Glutamatergic neuron (in vitro differentiated cells): ENCODE measurements at regions not wholly inside any gene's neighbourhood (a gene's known extent, or its start where the extent isn't known, plus 50 kb on each side); places are given as distances from the start of the nearest gene placed in this dataset.
"Not testable (repeated sequence)": the region's sequence is repeated elsewhere in the genome, so short reads cannot be mapped to it uniquely, and the experiment has no call there.

Experiments used
- DNase-seq: peaks from one replicate; pipeline ENCODE4 v3.0.0; 2022
- H3K27ac Mint-ChIP-seq: one replicate; pipeline ENCODE4 v1.8.0; 2020; ENCODE audit warnings: mild to moderate bottlenecking, mixed read lengths, inconsistent platforms; ENCODE audit not compliant: unreplicated experiment
- H3K27me3 Mint-ChIP-seq: one replicate; pipeline ENCODE4 v1.8.0; 2020; ENCODE audit warnings: mild to moderate bottlenecking, moderate library complexity, mixed read lengths, inconsistent platforms; ENCODE audit not compliant: unreplicated experiment
- H3K36me3 Mint-ChIP-seq: one replicate; pipeline ENCODE4 v1.8.0; 2020; ENCODE audit warnings: mild to moderate bottlenecking, mixed read lengths, inconsistent platforms; ENCODE audit not compliant: unreplicated experiment
- H3K4me1 Mint-ChIP-seq: one replicate; pipeline ENCODE4 v1.8.0; 2020; ENCODE audit warnings: mild to moderate bottlenecking, low read depth, mixed read lengths, inconsistent platforms; ENCODE audit not compliant: unreplicated experiment
- H3K4me3 Mint-ChIP-seq: one replicate; pipeline ENCODE4 v1.8.0; 2020; ENCODE audit warnings: mild to moderate bottlenecking, mixed read lengths, inconsistent platforms; ENCODE audit not compliant: unreplicated experiment
- H3K9me3 Mint-ChIP-seq: one replicate; pipeline ENCODE4 v1.8.0; 2020; ENCODE audit warnings: mild to moderate bottlenecking, moderate library complexity, mixed read lengths, inconsistent platforms; ENCODE audit not compliant: unreplicated experiment
- TF ChIP-seq, protein P1 (sequence below): fragments of 200-600 bp; sonication (generic); IDR thresholded peaks from one replicate; pipeline ENCODE4 v1.5.0; 2021; ENCODE audit not compliant: partially characterized antibody, unreplicated experiment

DNA sequence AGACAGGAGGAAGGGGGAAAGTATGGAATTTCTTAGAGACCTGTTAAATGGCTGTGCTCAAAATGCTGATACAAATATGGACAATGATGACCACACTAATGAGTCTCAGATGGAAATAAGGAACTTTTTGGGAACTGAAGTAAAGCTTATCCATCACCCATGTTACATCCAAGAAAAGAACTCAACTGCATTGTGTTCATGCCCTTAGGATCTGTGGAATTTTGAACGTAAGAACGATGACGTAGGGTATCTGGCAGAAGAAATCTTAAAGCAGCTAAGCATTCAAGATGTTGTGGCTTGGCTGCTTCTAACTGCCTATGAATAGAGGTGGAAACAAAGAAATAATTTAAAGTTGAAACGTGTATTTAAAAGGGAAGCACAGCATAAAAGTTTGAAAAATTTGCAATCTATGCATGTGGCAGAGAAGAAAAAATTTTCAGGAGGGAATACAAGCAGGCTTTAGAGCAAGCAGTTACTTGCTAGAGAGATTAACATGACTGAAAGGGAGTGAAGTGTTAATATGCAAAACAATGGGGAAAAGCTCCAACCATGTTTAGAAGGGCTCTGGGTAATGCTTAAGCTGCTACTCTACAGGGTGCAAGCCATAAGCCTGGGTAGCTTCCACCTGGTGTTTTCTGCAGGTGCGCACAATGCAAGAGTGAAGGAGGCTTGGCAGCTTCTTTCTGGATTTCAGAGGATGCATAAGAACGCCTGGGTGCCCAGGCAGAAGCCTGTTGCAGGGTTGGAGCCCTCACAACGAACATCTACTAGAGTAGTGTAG, 499.7 kb upstream of the SEMA3D start:
- no peak for DNase-seq
- Mint-ChIP-seq H3K27me3 (no peaks in the 10 kb centered on the region), H3K27ac (peak overlapping the region; percentile 48), H3K4me3 (no peak overlapping the region), H3K4me1 (peaks cover 2% of the 10 kb centered on the region), H3K36me3 (peaks cover 4% of the 10 kb centered on the region), H3K9me3 (no peaks in the 10 kb centered on the region)
- TF ChIP-seq, protein P1, sequence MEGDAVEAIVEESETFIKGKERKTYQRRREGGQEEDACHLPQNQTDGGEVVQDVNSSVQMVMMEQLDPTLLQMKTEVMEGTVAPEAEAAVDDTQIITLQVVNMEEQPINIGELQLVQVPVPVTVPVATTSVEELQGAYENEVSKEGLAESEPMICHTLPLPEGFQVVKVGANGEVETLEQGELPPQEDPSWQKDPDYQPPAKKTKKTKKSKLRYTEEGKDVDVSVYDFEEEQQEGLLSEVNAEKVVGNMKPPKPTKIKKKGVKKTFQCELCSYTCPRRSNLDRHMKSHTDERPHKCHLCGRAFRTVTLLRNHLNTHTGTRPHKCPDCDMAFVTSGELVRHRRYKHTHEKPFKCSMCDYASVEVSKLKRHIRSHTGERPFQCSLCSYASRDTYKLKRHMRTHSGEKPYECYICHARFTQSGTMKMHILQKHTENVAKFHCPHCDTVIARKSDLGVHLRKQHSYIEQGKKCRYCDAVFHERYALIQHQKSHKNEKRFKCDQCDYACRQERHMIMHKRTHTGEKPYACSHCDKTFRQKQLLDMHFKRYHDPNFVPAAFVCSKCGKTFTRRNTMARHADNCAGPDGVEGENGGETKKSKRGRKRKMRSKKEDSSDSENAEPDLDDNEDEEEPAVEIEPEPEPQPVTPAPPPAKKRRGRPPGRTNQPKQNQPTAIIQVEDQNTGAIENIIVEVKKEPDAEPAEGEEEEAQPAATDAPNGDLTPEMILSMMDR: no peak

DNA sequence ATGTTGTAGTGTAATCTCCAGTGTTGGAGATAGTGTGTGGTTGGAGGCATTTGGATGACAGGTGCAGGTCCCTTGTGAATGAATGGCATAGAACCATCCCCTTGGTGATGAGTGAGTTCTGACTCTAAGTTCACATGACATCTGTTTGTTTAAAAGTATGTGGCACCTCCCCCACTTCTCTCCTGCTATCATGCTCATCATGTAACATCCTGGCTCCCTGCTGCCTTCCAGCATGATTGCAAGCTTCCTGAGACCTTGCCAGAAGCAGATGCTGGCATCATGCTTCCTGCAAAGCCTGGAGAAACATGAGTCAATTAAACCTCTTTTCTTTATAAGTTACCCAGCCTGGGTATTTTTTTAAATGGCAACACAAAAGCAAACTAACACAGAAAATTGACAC, 499.0 kb upstream of the SEMA3D start:
- Mint-ChIP-seq H3K36me3 (peaks cover 4% of the 10 kb centered on the region), H3K27ac (no peak overlapping the region), H3K27me3 (no peaks in the 10 kb centered on the region), H3K9me3 (no peaks in the 10 kb centered on the region), H3K4me3 (no peak overlapping the region), H3K4me1 (peaks cover 2% of the 10 kb centered on the region)
- no peak for DNase-seq
- TF ChIP-seq, protein P1: no peak

DNA sequence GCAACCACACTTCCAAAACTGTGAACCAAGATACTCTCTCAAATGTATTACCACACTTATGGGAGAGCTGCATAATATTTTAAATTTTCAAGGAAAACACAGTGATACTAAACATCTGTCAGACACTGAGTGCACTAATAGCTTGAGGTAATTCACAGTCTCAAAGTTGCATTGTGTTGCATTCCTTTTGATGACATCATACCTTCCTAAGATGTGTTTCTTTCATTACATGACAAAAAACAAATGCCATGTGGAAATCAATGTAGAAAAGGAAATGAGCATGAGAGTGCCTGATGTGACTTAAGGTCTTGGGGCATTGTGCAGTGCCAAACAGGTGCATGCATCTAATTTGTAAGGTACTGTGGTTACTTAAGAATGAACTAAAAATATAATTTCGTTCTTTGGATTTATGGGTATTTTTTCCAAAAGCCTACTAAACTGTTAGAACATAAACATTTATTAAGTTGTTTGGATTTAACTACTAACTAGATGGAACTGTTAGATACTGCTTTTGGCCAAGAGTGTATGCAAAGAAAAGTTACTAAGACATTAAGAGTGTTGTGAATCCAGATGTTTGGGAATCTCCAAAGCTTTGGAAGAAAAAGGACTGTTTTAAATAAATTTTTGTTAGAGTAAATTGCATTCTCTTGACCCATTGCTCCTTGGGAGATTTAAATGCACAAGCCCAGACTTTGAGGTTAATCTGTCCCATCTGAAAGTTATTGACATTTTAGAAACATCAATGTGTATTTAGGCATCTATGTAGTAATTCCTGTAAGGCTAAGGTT, 496.2 kb upstream of the SEMA3D start:
- H3K27me3 Mint-ChIP-seq: no peaks in the 10 kb centered on the region
- H3K36me3 Mint-ChIP-seq: peaks cover 4% of the 10 kb centered on the region
- no peak for DNase-seq
- no peaks in the 10 kb centered on the region for H3K9me3 Mint-ChIP-seq
- TF ChIP-seq, protein P1: no peak
- no peak overlapping the region for H3K27ac Mint-ChIP-seq
- H3K4me1 Mint-ChIP-seq: no peaks in the 10 kb centered on the region
- H3K4me3 Mint-ChIP-seq: no peak overlapping the region

DNA sequence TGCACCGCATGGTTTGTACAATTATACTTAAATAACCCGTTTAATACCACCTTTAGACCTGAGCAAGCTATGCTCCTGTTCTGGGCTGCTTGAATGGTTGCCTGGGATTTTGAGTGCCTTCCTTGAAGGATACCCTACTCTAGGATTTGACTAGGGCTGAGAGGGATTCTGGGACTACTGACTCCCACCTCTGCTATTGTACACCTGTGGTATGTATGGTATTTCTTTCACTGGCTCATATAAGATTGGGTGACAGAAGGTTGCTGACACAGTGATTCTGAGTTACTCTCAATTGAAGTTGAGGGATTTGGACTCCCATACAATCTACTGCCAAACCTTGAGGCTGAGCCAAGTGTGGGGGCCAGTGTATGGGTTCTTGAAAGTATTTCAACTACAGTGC, 494.4 kb upstream of the SEMA3D start:
- Mint-ChIP-seq H3K4me3 (no peak overlapping the region), H3K9me3 (no peaks in the 10 kb centered on the region), H3K4me1 (no peaks in the 10 kb centered on the region), H3K27me3 (no peaks in the 10 kb centered on the region), H3K36me3 (no peaks in the 10 kb centered on the region), H3K27ac (no peak overlapping the region)
- DNase-seq: no peak
- TF ChIP-seq, protein P1: no peak

DNA sequence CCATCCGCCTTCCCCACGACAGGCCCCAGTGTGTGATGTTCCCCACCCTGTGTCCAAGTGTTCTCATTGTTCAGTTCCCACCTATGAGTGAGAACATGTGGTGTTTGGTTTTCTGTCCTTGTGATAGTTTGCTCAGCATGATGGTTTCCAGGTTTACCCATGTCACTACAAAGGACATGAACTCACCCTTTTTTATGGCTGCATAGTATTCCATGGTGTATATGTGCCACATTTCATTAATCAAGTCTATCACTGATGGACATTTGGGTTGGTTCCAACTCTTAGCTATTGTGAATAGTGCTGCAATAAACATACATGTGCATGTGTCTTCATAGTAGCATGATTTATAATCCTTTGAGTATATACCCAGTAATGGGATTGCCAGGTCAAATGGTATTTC, 488.2 kb upstream of the SEMA3D start:
- H3K4me1 Mint-ChIP-seq, H3K4me3 Mint-ChIP-seq, DNase-seq: not testable (repeated sequence)

More for the DNA sequence above, 488.2 kb upstream of the SEMA3D start:
- H3K27ac Mint-ChIP-seq, H3K27me3 Mint-ChIP-seq, H3K36me3 Mint-ChIP-seq, H3K9me3 Mint-ChIP-seq: not testable (repeated sequence)
